IMR-90 (cell line): ENCODE measurements at regions not wholly inside any gene's neighbourhood (a gene's known extent, or its start where the extent isn't known, plus 50 kb on each side); places are given as distances from the start of the nearest gene placed in this dataset.

Experiments
- ATAC-seq: fragments of 200-7000 bp; cut with Tn5 transposase; 2 replicates; pipeline ENCODE4 v1.9.1; 2020; ENCODE audit warnings: low read depth, mild to moderate bottlenecking, moderate library complexity
- BruUV-seq: library from RNA; stranded (reverse); fragments of 400-500 nt; replicated peaks from 2 replicates; lab custom pipeline; 2021; lab: Mats Ljungman, UMichigan
- CTCF ChIA-PET: fragments of 300-600 bp; formaldehyde crosslinking; extraction: SDS; loops from one replicate; lab custom pipeline; 2021; ENCODE audit warnings: antibody characterized with exemption; lab: Yijun Ruan, JAX
- POLR2A ChIA-PET: fragments of 300-600 bp; sonication (Branson Sonifier 250); formaldehyde crosslinking; loops from one replicate; lab custom pipeline; 2022; ENCODE audit warnings: antibody characterized with exemption; ENCODE audit not compliant: unreplicated experiment; lab: Charles Lee
- DNase-seq: peaks from one replicate; pipeline ENCODE4 v3.0.0; 2013
- H2AFZ ChIP-seq: replicated peaks from 2 replicates; pipeline ENCODE3; 2013; ENCODE audit warnings: low read length, mild to moderate bottlenecking; ENCODE audit not compliant: poor library complexity
- H2AK5ac ChIP-seq: 2 replicates; pipeline ENCODE4 v1.6.1; 2013; ENCODE audit warnings: low read depth, low read length, inconsistent platforms
- H2AK9ac ChIP-seq: replicated peaks from 2 replicates; pipeline ENCODE3; 2013; ENCODE audit warnings: mild to moderate bottlenecking, low read depth, low read length, moderate library complexity; ENCODE audit not compliant: poor library complexity
- H2BK120ac ChIP-seq: 2 replicates; pipeline ENCODE4 v1.6.1; 2013; ENCODE audit warnings: low read depth, low read length, inconsistent platforms
- H2BK15ac ChIP-seq: 3 replicates; pipeline ENCODE4 v1.6.1; 2013; ENCODE audit warnings: low read depth, low read length, inconsistent platforms
- H2BK20ac ChIP-seq: 2 replicates; pipeline ENCODE4 v1.6.1; 2013; ENCODE audit warnings: low read depth, mild to moderate bottlenecking, inconsistent platforms, low read length, moderate library complexity
- H2BK5ac ChIP-seq: 2 replicates; pipeline ENCODE4 v1.6.1; 2013; ENCODE audit warnings: mild to moderate bottlenecking, low read depth, low read length, inconsistent platforms; ENCODE audit not compliant: poor library complexity, severe bottlenecking
- H3K14ac ChIP-seq: replicated peaks from 2 replicates; pipeline ENCODE4 v1.6.1; 2013; ENCODE audit warnings: low read depth, low read length, inconsistent platforms
- H3K18ac ChIP-seq: 2 replicates; pipeline ENCODE4 v1.6.1; 2013; ENCODE audit warnings: low read depth, low read length, control low read depth
- H3K23ac ChIP-seq: 2 replicates; pipeline ENCODE4 v1.6.1; 2013; ENCODE audit warnings: low read depth, low read length, inconsistent platforms
- H3K27ac ChIP-seq: 2 replicates; pipeline ENCODE4 v1.5.1; 2013; ENCODE audit warnings: mild to moderate bottlenecking, control low read depth, low read length; ENCODE audit not compliant: insufficient read depth
- H3K27me3 ChIP-seq: 2 replicates; pipeline ENCODE4 v1.6.1; 2013; ENCODE audit warnings: low read length; ENCODE audit not compliant: control insufficient read depth, insufficient read depth
- H3K36me3 ChIP-seq: 2 replicates; pipeline ENCODE4 v1.6.1; 2013; ENCODE audit warnings: low read length, mixed read lengths; ENCODE audit not compliant: control insufficient read depth, insufficient read depth
- H3K4ac ChIP-seq: 2 replicates; pipeline ENCODE4 v1.6.1; 2013; ENCODE audit warnings: low read depth, low read length, inconsistent platforms
- H3K4me1 ChIP-seq: 2 replicates; pipeline ENCODE4 v1.6.1; 2013; ENCODE audit warnings: low read length, mixed read lengths; ENCODE audit not compliant: control insufficient read depth, insufficient read depth
- H3K4me2 ChIP-seq: 2 replicates; pipeline ENCODE4 v1.6.1; 2013; ENCODE audit warnings: low read depth, mild to moderate bottlenecking, control low read depth, low read length, moderate library complexity
- H3K4me3 ChIP-seq: 2 replicates; pipeline ENCODE4 v1.5.1; 2013; ENCODE audit warnings: low read depth, mild to moderate bottlenecking, control low read depth, low read length, moderate library complexity; ENCODE audit not compliant: insufficient read depth
- H3K56ac ChIP-seq: 2 replicates; pipeline ENCODE4 v1.6.1; 2013; ENCODE audit warnings: low read length, inconsistent platforms; ENCODE audit not compliant: insufficient read depth; ENCODE audit errors: extremely low read depth
- H3K79me1 ChIP-seq, 2 experiments: 2 replicates each; pipeline ENCODE4 v1.6.1; 2013; ENCODE audit warnings: low read length in 2 of 2, inconsistent platforms in 1 of 2, low read depth in 1 of 2
- H3K9ac ChIP-seq: 2 replicates; pipeline ENCODE4 v1.6.1; 2013; ENCODE audit warnings: low read depth, low read length, control low read depth
- H3K9me1 ChIP-seq: 2 replicates; pipeline ENCODE4 v1.6.1; 2013; ENCODE audit warnings: low read length, inconsistent platforms; ENCODE audit not compliant: insufficient read depth
- H3K9me3 ChIP-seq: 2 replicates; pipeline ENCODE4 v1.6.1; 2013; ENCODE audit warnings: low read length; ENCODE audit not compliant: control insufficient read depth, insufficient read depth
- H4K20me1 ChIP-seq: 2 replicates; pipeline ENCODE4 v1.6.1; 2013; ENCODE audit warnings: low read length, inconsistent platforms; ENCODE audit not compliant: insufficient read depth
- H4K5ac ChIP-seq: 2 replicates; pipeline ENCODE4 v1.6.1; 2013; ENCODE audit warnings: mild to moderate bottlenecking, low read depth, low read length, control low read depth
- H4K8ac ChIP-seq, 2 experiments: 2 replicates each; pipeline ENCODE4 v1.6.1; 2013; ENCODE audit warnings: low read depth in 2 of 2, low read length in 2 of 2, control low read depth in 1 of 2, inconsistent platforms in 1 of 2
- H4K91ac ChIP-seq: 2 replicates; pipeline ENCODE4 v1.6.1; 2013; ENCODE audit warnings: low read depth, low read length, inconsistent platforms; ENCODE audit not compliant: insufficient read depth
- BHLHE40 ChIP-seq: fragments of 150-350 bp; IDR thresholded peaks from 2 replicates; pipeline ENCODE4 v1.6.1; 2016; ENCODE audit warnings: mild to moderate bottlenecking, low read depth, low read length
- CEBPB ChIP-seq: IDR thresholded peaks from 2 replicates; pipeline ENCODE4 v1.6.1; 2012; ENCODE audit warnings: low read depth, low read length, improper control_type of control experiment
- FOS ChIP-seq: fragments of 150-350 bp; IDR thresholded peaks from 2 replicates; pipeline ENCODE4 v1.6.1; 2016; ENCODE audit warnings: low read depth, low read length
- MAFK ChIP-seq: IDR thresholded peaks from 2 replicates; pipeline ENCODE4 v1.6.1; 2012; ENCODE audit warnings: low read depth, low read length, improper control_type of control experiment
- NFE2L2 ChIP-seq: fragments of 150-350 bp; IDR thresholded peaks from 2 replicates; pipeline ENCODE4 v1.6.1; 2016; ENCODE audit warnings: low read depth, mild to moderate bottlenecking, low read length
- RAD21 ChIP-seq: IDR thresholded peaks from 2 replicates; pipeline ENCODE4 v1.6.1; 2012; ENCODE audit warnings: low read length, improper control_type of control experiment
- WGBS, 2 experiments: methylation state at CpG; one replicate each; pipeline versions ENCODE4 v1.1.5 to v1.1.7; 2013; ENCODE audit warnings: missing lambda C conversion rate in 2 of 2; ENCODE audit not compliant: insufficient read length in 1 of 2; ENCODE audit errors: extremely low coverage in 2 of 2; 5-methylcytosine and 5-hydroxymethylcytosine counted together
- dilution Hi-C: fragments of 300-500 bp; cut with HindIII; formaldehyde crosslinking; loops from one replicate; pipeline ENCODE4 v1.14.3; 2018; ENCODE audit warnings: low sequenced_read_pairs; ENCODE audit not compliant: unreplicated experiment
- in situ Hi-C: fragments of 300-500 bp; cut with MboI; formaldehyde crosslinking; loops from 3 replicates; pipeline ENCODE4 v1.14.3; 2019; ENCODE audit warnings: low sequenced_read_pairs, inconsistent platforms, mixed read lengths
- intact Hi-C: fragments of 100-400 bp; cut with micrococcal nuclease; formaldehyde crosslinking; loops from 2 replicates; pipeline ENCODE4 v1.10.0; 2022

- Histone ChIP-seq H2AFZ (no peak overlapping the region), H3K4me1 (no peaks in the 10 kb centered on the region), H2AK9ac (no peak overlapping the region), H3K4me2 (no peak overlapping the region), H3K9ac (no peak overlapping the region), H3K27ac (no peak overlapping the region), H3K18ac (no peak overlapping the region), H3K9me1 (no peaks in the 10 kb centered on the region), H3K79me1 (no peaks in the 10 kb centered on the region), H3K4me3 (no peak overlapping the region), H4K91ac (no peak overlapping the region), H3K9me3 (no peaks in the 10 kb centered on the region), H4K5ac (no peak overlapping the region), H3K27me3 (no peaks in the 10 kb centered on the region; the same call in 1 of the 2 replicates), H2BK5ac (no peak overlapping the region), H3K36me3 (no peaks in the 10 kb centered on the region), H3K23ac (no peak overlapping the region), H2BK15ac (no peak overlapping the region), H2BK120ac (no peak overlapping the region), H2BK20ac (no peak overlapping the region), H4K20me1 (no peaks in the 10 kb centered on the region), H2AK5ac (no peak overlapping the region), H3K56ac (no peak overlapping the region), H4K8ac (no peak overlapping the region), H3K14ac (no peak overlapping the region), H3K4ac (no peak overlapping the region)
- dilution Hi-C loops: no loop called here
- ChIA-PET CTCF (no interaction called here), POLR2A (no interaction called here)
- TF ChIP-seq NFE2L2: no peak
- TF ChIP-seq FOS: no peak
- no peak for TF ChIP-seq CEBPB
- TF ChIP-seq MAFK: no peak
- no peak for TF ChIP-seq RAD21
- no peak for TF ChIP-seq BHLHE40
- in situ Hi-C loops: no loop called here
- BruUV-seq: no TSS peak
- no peak for ATAC-seq
- WGBS, 2 experiments: 67% methylated on average over 1 of the region's 2 CpGs; no CpG with 5 or more reads in 1 of the 2 experiments
- intact Hi-C loops: no loop called here
- no peak for DNase-seq
These were observed 348.3 kb downstream of the TSHZ3 start for GRCh38 chr19:31000913-31001312.
